ENCODE measurements at regions not wholly inside any gene's neighbourhood (a gene's known extent, or its start where the extent isn't known, plus 50 kb on each side); places are given as distances from the start of the nearest gene placed in this dataset.

GRCh38 chr7:119681336-119681735 is 591.6 kb upstream of the KCND2 start (continued):
- TF ChIP-seq, protein P1, sequence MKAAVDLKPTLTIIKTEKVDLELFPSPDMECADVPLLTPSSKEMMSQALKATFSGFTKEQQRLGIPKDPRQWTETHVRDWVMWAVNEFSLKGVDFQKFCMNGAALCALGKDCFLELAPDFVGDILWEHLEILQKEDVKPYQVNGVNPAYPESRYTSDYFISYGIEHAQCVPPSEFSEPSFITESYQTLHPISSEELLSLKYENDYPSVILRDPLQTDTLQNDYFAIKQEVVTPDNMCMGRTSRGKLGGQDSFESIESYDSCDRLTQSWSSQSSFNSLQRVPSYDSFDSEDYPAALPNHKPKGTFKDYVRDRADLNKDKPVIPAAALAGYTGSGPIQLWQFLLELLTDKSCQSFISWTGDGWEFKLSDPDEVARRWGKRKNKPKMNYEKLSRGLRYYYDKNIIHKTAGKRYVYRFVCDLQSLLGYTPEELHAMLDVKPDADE (IDR thresholded peaks at IDR 0.05): no peak
- no peak for TF ChIP-seq POLR2AphosphoS5 (IDR thresholded peaks at IDR 0.05; ENCODE audit: low read depth)
- TF ChIP-seq EZH2phosphoT487 (IDR thresholded peaks at IDR 0.05; ENCODE audit: unreplicated experiment): no peak
- no peak for TF ChIP-seq NANOG (IDR thresholded peaks at IDR 0.05; ENCODE audit: borderline replicate concordance)
- no peak for TF ChIP-seq CREB1 (CRISPR knock-in tag; IDR thresholded peaks at IDR 0.05; ENCODE audit: low read depth)
- TF ChIP-seq STAT1 (IDR thresholded peaks at IDR 0.05; ENCODE audit: unreplicated experiment): no peak
- no peak for TF ChIP-seq EZH2 (IDR thresholded peaks at IDR 0.05; ENCODE audit: low read depth, unreplicated experiment)
- TF ChIP-seq, protein P2, sequence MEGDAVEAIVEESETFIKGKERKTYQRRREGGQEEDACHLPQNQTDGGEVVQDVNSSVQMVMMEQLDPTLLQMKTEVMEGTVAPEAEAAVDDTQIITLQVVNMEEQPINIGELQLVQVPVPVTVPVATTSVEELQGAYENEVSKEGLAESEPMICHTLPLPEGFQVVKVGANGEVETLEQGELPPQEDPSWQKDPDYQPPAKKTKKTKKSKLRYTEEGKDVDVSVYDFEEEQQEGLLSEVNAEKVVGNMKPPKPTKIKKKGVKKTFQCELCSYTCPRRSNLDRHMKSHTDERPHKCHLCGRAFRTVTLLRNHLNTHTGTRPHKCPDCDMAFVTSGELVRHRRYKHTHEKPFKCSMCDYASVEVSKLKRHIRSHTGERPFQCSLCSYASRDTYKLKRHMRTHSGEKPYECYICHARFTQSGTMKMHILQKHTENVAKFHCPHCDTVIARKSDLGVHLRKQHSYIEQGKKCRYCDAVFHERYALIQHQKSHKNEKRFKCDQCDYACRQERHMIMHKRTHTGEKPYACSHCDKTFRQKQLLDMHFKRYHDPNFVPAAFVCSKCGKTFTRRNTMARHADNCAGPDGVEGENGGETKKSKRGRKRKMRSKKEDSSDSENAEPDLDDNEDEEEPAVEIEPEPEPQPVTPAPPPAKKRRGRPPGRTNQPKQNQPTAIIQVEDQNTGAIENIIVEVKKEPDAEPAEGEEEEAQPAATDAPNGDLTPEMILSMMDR (conservative IDR thresholded peaks at IDR 0.05; ENCODE audit: low read depth in 2 of 2): no peak
- no peak for TF ChIP-seq ZNF331 (CRISPR knock-in tag; IDR thresholded peaks at IDR 0.05; ENCODE audit: low read depth)

GRCh38 chr7:119684763-119685162 is 588.2 kb upstream of the KCND2 start:
- Histone ChIP-seq H3F3A (replicated peaks; ENCODE audit: low read depth) (no peaks in the 10 kb centered on the region), H2AFZ (no peak overlapping the region), H3K27me3 (ENCODE audit: insufficient read depth) (no peaks in the 10 kb centered on the region), H3K27ac (ENCODE audit: low read depth) (no peak overlapping the region), H4K20me1 (replicated peaks; ENCODE audit: insufficient read depth) (no peaks in the 10 kb centered on the region), H3K4me2 (no peak overlapping the region), H3K36me3 (ENCODE audit: insufficient read depth) (no peaks in the 10 kb centered on the region), H3K4me1 (ENCODE audit: insufficient read depth) (no peaks in the 10 kb centered on the region), H3K79me2 (replicated peaks; ENCODE audit: insufficient read depth) (no peaks in the 10 kb centered on the region), H3K4me3 (no peak overlapping the region), H3K9me2 (ENCODE audit: insufficient read depth) (no peaks in the 10 kb centered on the region)
- Mint-ChIP-seq H3K27me3 (ENCODE audit: insufficient read depth, low read depth, poor library complexity) (no peaks in the 10 kb centered on the region), H3K27ac (no peak overlapping the region), H3K36me3 (ENCODE audit: low read depth) (no peaks in the 10 kb centered on the region), H3K4me1 (no peaks in the 10 kb centered on the region), H3K9me3 (no peaks in the 10 kb centered on the region), H3K4me3 (no peak overlapping the region)
- DNase-seq (ENCODE audit: low spot score): no peak
- no peak for TF ChIP-seq JUNB (IDR thresholded peaks at IDR 0.05; ENCODE audit: unreplicated experiment)
- TF ChIP-seq, protein P2 (conservative IDR thresholded peaks at IDR 0.05; ENCODE audit: low read depth in 2 of 2): no peak
- ATAC-seq: no peak

All from GM23338 (cell line).